DMS53 treated with DMSO at 0.1 percent for 48 hours (cell line): ENCODE measurements at regions not wholly inside any gene's neighbourhood (a gene's known extent, or its start where the extent isn't known, plus 50 kb on each side); places are given as distances from the start of the nearest gene placed in this dataset.

Experiments
- DNase-seq: peaks from one replicate; lab custom pipeline; 2025; ENCODE audit not compliant: unreplicated experiment; lab: John Stamatoyannopoulos, UW

DNA sequence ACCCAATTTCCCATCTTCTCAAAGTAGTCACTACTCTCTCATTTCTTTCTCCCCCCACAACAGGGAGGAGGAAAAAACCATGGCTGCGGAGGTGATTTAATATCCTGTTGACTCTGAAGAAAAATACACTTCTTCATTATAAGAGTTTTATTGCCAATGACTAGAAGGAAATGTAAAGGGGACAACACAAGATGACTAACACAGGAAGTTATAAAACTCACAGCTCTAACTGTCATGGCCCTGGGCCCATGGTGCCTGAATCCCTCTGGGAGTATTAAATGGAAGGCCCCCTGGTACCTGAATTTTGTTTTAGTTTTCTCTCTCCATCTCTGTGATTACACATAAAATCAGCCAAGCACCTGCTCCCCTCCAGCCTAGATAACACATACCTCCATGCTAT, 352.8 kb upstream of the FAT3 start:
- DNase-seq = peak; percentile 39

DNA sequence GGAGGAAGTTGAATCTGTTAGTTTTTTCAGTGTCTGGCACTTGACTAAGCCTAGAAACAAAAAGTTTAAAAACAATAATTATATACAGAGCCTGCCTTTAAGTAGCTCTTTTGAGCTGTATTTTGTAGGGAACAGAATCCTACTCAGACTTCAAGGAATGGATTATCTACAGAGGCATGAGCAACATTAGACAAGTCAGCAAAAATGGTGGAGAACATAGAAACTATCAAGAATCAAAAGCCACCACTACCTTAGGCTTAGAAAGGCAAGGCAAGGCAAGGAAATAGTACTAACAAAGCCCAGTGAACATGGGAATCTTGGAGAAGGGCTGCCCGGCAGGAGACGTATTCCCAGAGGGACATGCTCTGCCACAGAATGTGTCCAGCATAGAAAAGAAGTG, 353.6 kb upstream of the FAT3 start:
- DNase-seq = no peak

DNA sequence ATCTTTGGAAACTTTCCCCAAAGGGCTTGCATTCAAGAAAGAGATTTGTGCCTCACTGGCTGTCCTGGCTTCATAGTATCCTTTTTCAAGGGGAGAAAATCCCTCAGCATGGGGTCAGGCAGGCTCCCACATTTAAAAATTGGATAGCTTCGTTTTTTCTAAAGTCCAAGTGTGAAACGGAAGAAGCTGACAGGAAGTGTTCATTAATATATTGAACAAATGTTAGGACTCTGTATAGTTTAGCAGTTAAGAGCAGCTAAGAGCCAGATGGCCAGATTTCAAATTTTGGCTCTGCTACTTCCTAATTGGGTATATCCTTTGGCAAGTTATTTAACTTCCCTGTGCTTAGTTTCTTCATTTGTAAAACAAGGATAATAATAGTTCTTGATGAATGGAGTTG, 354.9 kb upstream of the FAT3 start:
- no peak for DNase-seq

DNA sequence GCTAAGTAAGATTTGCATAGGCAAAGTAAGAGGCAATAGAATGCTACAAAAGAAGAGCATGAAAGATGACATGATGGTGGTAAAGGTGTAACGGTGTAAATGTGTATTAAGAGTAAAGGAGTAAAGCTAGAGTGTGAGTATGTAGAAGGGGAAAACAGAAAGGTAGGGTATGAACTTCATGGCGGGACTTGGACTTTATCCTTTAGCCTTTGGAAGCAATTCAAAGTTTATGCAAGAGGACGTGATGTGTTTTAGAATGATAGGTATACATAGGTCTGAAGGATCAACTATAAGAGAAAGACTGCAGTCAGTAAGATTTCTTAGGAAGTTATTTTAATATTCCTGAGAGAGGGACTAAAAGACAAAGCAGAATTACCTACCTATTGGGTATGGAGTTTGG, 358.0 kb upstream of the FAT3 start:
- no peak for DNase-seq

DNA sequence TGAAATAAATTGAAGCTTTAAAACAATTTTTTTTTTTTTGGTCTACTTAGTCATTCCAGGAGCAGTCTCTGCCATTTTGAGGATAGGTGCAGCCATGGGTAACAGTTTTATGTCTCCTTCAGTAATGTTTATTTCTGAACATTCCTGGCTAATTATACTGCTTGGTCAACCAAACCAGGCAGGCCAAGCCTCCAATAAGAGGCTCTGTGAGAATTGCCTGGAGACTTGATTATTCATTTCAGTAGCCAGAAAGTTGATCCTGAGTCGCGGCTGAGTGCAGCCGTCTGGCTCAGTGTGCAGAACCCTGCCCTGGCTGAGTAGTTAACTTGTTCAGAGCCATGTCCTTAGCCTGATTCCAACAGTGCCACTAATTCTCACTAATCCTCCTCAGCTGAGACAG, 364.0 kb upstream of the FAT3 start:
- DNase-seq = no peak

DNA sequence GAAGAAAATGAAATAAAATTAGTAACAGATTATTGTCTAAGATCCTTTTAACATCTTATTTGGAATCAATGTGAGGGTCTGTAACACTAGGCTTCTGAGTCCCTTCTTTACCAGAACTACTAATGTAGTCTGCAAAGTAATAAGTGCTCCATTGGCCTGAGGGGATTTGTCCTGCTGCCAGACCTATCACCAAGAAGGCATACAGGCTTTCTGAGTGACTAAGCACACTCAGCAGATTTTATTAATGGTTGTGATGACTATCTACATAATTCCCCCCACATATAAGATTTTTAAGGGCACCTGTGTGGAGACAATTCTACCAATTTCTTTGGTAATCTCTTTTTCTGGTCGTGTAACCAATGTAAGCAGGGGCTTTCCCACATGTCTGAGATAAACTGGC, 365.0 kb upstream of the FAT3 start:
- no peak for DNase-seq

DNA sequence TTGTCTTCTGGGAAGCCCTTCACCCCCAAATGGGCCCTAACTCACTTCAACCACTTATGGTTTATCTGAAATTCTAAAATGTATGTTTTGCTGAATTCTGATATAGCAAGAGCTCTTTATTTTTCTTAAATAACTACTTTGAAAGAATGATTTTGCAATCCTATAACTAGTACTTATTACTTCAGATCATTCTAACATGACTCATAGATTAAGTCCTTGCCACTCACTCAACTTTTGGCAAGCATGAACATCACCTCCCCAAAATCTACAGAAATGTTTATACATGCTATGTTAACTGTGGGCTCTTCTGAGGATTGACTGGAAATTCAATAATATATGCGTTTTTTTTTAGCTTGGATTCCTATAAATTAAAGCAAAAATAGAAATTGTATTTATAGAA, 367.4 kb upstream of the FAT3 start:
- DNase-seq = no peak

DNA sequence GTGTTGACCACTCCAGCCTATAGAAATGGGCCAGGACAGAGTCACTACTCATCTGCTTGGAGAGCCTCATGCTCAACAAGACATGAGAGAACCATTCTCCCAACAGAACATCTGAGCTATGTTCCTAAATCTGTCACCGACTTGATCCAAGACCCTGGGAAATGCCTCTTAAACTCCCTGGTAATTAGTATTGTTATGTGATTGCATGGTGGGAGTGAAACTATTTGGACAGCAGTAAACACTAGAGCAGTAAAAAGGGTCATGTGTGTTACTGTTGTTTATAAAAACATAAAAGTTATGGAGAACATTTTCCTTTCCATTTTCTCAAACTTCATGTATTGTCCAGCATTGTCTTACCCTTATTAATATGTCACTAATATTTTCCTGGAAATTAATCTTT, 369.8 kb upstream of the FAT3 start:
- DNase-seq = no peak

DNA sequence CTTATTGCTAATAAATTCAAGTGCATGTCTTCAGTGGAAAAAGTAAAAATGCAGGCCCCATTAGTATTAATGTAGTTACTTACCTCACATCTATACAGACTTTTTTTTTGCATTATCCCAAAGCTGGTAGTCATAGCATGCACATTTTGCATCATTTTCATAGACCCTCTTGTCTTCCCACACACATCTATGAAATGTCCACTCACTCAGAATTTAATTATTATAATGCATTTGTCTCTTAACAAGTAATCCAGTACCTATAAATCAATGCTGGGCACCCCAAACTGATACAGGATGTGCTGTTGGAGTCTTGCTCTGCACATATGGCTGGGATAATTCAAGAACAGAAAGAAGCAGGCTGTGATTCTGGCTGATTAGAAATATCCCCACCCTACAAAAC, 370.4 kb upstream of the FAT3 start:
- no peak for DNase-seq

DNA sequence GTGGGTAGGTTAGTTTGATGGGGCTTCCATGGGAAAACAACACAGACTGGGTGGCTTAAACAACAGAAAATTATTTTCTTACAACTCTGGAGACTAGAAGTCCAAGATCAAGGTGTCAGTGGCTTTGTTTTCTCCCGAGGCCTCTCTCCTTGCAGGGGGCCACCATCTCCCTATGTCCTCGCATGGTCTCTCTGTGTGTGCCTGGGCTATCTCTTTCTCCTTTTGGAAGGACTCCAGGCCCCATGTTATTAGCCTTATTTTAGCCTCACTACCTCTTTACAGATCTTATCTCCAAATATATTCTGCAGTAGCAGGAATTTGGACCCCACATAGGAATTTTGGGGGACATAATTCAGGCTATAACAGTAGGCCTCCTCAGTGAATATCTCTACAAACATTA, 372.7 kb upstream of the FAT3 start:
- DNase-seq = no peak

DNA sequence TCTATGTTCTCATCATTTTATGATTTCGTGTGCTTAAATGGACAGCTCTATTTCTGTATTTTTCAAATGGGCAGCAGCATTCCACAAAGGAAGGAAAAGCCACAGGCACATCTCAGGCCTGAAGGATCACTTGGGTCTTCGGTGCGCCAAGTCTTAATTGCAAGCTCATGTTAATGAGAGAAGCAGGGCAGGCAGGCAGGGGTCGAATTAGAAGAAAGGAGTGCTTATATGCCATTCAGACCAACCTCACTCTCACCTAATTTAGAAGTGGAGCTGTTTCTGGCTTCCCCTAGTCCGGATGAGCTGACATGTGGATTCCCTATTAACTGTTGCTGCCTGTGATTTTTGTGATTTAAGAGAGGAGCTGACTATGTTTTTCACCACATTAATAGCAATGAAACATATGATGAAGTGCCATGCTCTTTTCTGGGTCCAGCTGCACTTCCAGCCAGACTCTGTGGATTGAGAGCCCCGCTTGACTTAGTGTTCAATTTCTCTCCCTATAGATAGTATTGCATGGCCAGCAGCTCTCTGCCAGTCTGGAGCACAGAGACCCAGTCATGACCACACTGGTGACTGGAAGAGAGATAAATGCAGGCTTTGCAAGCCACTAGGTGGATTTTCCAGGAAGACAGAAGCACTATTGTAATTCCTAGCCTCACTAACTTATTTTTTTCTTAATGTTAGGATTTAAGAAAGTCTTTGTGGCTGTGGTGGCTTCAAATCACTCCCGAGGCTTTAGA, 373.9 kb upstream of the FAT3 start:
- no peak for DNase-seq

DNA sequence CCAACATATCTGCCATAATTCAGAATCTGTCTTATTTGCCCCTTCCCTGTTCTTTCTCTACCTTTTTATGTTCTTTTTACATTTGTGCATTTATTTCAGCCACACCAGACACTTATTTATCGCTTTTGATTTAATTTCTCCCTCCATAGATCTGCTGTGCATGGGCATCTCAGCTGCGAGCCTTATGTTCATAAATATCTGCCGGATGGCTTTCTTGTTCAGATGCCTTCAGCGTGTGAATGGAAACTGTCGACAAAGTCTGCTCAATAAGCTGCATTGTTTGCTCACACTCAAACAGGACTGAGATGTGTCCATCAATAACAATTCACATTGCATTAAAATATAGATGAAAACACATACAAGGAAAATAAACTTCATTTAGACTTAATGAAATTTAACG, 374.6 kb upstream of the FAT3 start:
- DNase-seq = no peak

DNA sequence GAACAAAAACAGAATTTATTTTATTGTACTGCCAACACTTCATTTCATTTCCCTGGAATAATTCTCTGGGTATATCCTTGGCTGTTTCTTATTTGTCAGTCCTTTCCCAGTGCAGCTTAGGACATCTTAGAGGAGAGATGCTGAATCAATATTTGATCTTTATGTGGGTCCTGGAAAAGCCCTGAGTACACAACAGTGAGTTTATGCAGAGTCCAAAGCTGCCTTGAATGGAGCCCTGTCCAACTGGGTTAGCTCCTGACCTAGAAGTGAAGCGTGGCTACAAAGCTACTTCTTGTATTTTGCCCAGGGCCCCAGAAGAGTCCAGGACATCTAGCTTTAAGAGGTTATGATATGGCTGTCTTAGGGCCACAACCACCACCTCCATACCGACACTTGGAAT, 378.0 kb upstream of the FAT3 start:
- no peak for DNase-seq

DNA sequence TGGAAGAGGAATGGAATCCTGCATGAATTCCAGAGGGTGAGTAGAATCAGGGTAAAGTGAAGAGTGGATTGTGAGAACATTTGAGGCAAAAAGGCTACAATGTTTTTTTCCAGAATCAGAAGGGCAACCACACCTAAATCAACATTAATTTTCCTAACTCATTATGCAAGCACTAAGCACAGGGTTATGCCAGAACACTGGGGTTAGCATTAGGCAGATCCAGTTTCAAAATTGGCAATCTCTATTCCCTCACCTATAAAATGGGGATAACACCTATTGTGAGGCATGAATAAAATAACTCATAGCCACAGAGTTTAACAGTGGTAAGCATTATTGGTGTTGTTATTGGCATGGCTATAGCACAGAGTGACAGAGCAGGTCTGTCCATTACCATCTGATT, 378.6 kb upstream of the FAT3 start:
- DNase-seq = no peak

DNA sequence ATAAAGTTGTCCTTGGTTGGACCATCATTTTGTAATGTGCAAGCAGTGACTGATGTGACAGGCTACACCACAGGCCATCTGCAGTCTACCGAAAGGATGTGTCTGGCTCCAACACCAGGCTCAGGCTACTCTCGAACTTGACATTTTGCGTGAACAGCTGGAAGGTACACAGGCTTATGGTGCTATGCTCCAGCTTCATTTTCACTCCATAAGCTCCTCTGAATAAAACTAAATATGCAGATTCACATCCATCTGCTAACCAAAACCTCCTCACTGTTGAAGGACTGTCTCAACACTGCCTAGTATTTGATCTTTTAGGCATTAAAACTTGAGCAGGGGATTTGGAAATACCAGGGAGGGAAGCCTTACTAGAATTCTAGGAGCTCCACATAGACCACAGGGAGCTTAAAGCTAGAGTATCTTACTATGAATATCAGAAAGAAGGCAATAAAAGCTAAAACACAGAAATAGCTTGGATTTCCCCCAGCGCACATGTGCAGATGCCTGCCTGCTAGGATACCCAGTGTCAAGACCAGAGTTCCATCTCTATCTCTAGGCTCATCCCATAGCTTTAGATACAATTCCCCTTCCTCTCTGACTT, 383.9 kb upstream of the FAT3 start:
- DNase-seq = no peak

DNA sequence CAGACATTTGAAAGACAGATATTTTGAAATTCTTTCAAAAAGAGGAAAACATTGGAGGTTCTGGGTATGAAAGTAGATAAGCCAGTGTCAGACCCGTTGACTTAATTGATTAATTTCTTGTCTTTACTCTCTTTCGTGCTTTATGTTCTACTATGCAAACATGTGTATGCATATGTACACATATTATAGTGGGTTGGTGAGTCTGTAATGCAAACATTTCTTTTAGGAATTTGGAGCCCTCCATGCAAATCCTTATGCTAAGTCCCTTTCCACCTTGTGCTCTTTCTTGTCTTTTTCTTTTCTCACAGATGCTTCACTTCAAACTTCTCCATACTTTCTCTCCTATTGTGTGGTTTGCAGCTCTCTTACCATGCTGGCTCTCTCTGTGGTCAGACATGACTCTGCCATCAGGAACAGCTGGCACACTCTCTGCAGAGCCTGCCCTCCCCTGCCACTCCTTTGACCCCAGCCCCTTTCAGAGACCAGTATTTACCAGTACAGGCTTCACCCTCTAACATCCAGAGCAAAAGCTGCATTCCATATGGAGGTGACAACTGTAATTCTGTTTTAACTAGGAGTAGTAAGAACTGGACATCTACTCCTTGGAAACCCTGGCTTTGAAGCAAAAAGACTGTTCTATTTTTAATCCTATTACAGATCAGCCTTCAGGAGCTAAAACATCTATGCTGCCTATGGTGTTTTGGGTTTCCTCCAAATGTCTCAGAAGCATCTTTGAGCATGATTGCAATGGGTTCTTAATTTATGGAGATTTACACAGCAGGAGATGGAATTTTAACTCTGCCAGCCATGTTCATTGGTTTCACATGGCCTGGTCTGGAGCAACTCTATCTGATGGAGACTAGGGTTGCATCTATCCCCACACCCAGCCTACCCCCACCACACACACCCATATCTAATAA, 386.9 kb upstream of the FAT3 start:
- DNase-seq = no peak

DNA sequence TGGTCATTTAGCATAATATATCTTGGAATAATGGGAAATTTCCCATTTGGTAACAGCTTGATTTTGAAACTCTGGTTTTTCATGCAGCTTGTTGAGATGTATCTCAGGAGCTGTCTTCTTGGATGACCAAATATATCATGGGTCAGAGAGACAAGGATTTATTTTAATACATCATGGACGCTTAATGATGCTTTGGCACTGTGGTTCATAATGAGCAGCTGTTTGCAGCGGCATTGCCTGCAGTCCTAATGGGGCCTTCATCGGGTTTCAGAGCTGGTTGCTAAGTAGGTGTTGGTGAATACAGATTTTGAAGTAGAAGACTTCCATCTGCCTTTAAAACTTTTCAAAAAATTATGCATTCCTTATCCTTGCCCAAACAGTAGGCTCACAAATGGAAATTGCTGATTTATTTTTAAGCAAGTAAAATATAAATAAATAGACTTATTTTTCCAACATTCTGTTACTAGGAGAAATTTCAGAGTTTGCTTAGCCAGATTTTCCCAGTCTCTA, 389.5 kb upstream of the FAT3 start:
- no peak for DNase-seq

DNA sequence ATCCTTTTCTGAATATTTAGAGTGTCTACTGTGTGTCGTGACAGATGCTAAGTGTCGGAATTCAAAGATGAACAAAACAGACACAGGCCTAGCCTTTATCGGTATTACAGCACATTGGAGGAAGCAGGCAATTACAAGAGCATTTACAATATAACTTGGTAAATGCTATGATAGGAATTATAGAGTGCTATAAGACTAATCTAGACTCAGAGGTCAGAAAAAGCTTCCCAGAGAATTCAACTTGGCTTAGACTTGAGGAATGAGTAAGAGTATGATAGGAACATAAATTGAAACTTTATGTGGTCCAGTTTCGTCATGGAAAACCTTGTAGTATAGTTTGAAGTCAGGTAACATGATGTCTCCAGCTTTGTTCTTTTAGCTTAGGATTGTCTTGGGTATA, 395.7 kb upstream of the FAT3 start:
- DNase-seq = no peak

DNA sequence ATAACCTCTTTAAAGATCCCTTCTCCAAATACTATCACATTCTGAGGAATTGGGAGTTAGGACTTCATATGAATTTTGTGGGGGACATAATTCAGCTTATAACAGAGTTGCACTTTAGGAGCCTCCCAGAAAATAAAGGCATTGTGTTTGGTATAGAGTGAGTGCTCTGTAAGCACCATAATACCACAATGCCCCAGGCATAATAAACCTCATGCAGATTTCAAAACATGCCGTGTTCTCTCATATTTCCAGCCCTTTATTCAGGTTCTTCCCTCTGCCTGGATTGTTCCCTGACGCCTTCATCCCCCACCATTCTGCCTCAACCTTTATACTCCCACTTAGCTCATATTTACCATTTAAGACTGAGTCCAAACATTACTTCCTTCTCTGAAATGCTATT, 398.8 kb upstream of the FAT3 start:
- DNase-seq = no peak

DNA sequence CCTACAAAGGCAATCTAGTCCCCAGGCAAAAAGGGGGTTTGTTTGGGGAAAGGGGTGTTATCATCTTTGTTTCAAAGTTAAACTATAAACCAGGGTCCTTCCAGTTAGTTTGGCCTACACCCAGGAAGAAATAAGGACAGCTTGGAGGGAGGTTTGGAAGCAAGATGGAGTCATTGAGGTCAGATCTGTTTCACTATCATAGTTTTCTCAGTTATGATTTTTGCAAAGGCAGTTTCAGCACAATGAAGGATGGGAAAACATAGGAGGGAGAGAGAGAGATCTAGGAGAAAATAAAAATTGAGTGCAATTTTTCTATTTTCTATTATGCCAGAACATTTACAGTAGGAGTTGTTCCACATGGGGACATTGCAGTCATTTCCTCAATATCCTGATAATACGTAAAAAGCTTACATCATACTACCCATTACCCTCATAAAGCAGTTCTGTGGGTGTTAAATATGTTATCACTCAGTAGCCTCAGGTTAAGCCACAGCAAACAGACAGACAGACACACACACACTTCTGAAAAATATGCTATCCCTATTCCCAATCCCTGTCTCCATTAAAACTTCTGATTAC, 401.3 kb upstream of the FAT3 start:
- no peak for DNase-seq

DNA sequence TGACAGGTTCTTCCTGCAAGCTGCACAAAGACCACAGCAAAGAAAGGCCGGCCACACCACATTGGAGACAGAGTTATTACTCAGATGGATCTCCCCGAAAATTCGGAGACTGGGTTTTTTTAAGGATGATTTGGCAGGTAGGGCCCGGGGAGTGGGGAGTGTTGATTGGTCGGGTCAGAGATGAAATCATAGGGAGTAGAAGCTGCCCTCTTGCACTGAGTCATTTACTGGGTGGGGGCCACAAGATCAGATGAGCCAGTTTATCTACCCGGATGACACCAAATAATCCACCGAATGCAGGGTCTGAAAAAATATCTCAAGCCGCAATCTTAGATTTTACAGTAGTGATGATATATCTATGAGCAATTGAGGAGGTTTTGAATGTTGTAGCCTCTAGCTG, 401.8 kb upstream of the FAT3 start:
- no peak for DNase-seq

DNA sequence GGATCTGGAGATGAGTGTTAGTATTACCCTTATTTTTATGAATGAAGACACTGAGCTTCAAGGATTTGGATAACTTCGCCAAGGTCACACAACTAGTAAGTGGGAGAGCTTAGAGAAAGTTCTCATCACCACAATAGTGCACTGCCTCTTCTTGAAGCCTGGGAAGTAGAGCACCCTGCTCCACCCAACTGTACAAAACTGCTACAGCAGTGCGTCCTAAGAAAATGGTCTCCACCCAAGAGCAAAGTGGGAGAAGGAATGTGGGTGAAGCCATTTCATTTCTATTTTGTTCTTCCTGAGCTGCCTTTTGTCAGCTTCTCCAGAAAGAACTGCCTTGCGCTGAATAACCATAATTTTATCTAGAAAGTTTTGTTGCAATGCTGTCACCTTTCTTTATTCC, 403.9 kb upstream of the FAT3 start:
- no peak for DNase-seq
